ENCODE measurements at regions not wholly inside any gene's neighbourhood (a gene's known extent, or its start where the extent isn't known, plus 50 kb on each side); places are given as distances from the start of the nearest gene placed in this dataset.
A peak's percentile ranks its signal among the peaks of the same experiment; 100 is the strongest.

DNA sequence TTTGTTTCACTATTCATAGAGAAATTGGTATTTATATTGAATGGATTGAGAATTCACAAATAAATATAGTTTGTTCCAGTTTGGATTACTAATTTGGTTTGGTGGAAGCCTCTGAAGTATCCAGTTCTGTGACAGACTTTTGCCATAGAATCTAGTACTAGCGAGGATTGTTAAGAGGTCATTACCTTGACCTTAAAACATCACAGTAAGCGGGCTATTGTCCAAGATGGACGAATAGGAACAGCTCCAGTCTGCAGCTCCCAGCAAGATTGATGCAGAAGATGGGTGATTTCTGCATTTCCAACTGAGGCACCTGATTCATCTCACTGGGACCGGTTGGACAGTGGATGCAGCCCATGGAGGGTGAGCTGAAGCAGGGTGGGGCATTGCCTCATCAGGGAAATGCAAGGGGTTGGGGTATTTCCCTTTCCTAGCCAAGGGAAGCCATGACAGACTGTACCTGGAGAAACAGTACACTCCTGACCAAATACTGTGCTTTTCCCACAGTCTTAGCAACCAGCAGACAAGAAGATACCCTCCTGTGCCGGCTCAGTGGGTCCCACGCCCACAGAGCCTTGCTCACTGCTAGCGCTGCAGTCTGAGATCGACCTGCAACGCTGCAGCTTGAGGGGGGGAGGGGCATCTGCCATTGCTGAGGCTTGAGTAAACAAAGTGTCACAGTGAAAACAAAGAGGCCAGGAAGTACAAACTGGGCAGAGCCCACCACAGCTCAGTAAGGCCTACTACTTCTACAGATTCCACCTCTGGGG is 66.4 kb upstream of the NEDD9 start:
- Histone ChIP-seq H3K4me1 (peaks cover 3 to 22% (median 15%) of the 10 kb centered on the region in 4 donors), H3K36me3 (no peaks in the 10 kb centered on the region), H3K27ac (no peak overlapping the region), H3K27me3 (no peaks in the 10 kb centered on the region), H3K4me3 (no peak overlapping the region), H3K9me3 (no peaks in the 10 kb centered on the region)
- peak; percentile 49 to 81 for DNase-seq
- intact Hi-C loops (cut with DNase I; ENCODE audit: low total_unique reads) = no loop called here
- WGBS, 5 donors = 42 to 71% (median 55%) methylated on average over 5 to 9 of the region's 9 CpGs
- peak in 1 of 3 donors; percentile 20 for TF ChIP-seq POLR2AphosphoS5 (IDR thresholded peaks at IDR 0.05)
- TF ChIP-seq, protein P1, sequence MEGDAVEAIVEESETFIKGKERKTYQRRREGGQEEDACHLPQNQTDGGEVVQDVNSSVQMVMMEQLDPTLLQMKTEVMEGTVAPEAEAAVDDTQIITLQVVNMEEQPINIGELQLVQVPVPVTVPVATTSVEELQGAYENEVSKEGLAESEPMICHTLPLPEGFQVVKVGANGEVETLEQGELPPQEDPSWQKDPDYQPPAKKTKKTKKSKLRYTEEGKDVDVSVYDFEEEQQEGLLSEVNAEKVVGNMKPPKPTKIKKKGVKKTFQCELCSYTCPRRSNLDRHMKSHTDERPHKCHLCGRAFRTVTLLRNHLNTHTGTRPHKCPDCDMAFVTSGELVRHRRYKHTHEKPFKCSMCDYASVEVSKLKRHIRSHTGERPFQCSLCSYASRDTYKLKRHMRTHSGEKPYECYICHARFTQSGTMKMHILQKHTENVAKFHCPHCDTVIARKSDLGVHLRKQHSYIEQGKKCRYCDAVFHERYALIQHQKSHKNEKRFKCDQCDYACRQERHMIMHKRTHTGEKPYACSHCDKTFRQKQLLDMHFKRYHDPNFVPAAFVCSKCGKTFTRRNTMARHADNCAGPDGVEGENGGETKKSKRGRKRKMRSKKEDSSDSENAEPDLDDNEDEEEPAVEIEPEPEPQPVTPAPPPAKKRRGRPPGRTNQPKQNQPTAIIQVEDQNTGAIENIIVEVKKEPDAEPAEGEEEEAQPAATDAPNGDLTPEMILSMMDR (IDR thresholded peaks at IDR 0.05) = no peak

DNA sequence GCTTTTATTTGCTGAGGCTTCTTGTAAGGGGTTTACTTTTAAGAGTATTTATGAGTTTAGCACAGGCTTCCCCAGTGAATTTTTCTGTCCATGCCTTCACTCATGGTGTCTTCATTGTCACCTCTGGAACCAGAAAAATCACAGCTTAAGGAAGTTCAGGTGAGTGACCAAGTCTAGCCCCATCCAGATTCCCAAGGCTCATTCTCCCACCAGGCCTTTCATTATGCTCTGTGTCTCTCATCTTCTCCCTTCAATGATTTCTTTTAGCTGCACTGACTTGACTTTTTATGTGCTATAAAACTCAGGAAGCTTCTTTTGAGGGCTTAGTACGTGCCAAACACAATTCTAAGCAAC is 64.9 kb upstream of the NEDD9 start:
- intact Hi-C loops (cut with DNase I; ENCODE audit: low total_unique reads) = no loop called here
- Histone ChIP-seq H3K4me3 (no peak overlapping the region), H3K27ac (no peak overlapping the region), H3K36me3 (no peaks in the 10 kb centered on the region), H3K27me3 (no peaks in the 10 kb centered on the region), H3K4me1 (peaks cover 3 to 22% (median 15%) of the 10 kb centered on the region in 4 donors), H3K9me3 (no peaks in the 10 kb centered on the region)
- no peak for DNase-seq
- 57 to 70% (median 67%) methylated on average over 1 of the region's 1 CpG for WGBS, 5 donors
- TF ChIP-seq POLR2AphosphoS5 (IDR thresholded peaks at IDR 0.05) (no peak), POLR2A (IDR thresholded peaks at IDR 0.05) (no peak), EP300 (IDR thresholded peaks at IDR 0.05) (no peak)
- TF ChIP-seq, protein P1 (IDR thresholded peaks at IDR 0.05) = no peak

DNA sequence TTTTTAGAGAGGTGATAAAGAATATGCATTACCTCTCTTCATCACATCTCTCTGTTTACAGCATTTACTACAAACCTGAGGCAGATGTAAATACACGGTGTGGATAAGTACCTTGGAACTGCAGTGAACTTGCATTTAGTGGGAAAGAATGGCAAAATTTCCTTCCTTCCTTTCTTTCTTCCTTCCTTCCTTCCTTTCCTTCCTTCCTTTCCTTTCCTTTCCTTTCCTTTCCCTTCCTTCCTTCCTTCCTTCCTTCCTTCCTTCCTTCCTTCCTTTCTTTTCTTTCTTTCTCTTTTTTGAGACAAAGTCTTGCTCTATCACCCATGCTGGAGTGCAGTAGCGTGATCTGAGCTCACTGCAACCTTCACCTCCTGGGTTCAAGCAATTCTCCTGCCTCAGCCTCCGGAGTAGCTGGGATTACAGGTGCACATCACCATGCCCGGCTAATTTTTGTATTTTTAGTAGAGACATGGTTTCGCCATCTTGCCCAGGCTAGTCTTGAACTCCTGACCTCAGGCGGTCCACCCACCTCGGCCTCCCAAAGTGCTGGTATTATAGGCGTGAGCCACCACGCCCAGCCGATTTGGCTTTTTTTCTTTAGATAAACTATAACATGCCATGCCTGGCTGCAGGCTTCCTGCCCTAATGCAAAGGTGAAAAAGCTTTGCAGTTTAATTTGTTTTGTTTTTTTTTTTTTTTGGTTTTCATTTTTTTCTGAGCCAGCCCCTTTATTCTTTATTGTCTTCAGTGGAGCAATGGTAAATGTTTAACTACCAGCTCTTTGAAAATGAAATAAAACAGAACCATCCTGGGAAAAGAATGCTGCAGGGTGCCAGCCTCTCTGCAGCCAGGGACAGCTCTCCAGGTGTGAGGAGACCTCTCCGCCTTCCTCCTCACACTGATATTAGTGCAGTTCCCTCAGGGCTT is 64.2 kb upstream of the NEDD9 start:
- no peaks in the 10 kb centered on the region for H3K9me3 ChIP-seq
- no peaks in the 10 kb centered on the region for H3K27me3 ChIP-seq
- no peak for DNase-seq
- H3K4me1 ChIP-seq = peaks cover 3 to 25% (median 15%) of the 10 kb centered on the region in 4 donors
- TF ChIP-seq, protein P1 (IDR thresholded peaks at IDR 0.05) = no peak
- TF ChIP-seq EP300 (IDR thresholded peaks at IDR 0.05) = no peak
- no peak for TF ChIP-seq POLR2AphosphoS5 (IDR thresholded peaks at IDR 0.05)
- intact Hi-C loops (cut with DNase I; ENCODE audit: low total_unique reads) = no loop called here
- 61 to 75% (median 68%) methylated on average over 11 of the region's 11 CpGs for WGBS, 5 donors
- H3K4me3 ChIP-seq = no peak overlapping the region
- H3K36me3 ChIP-seq = no peaks in the 10 kb centered on the region
- no peak overlapping the region for H3K27ac ChIP-seq

DNA sequence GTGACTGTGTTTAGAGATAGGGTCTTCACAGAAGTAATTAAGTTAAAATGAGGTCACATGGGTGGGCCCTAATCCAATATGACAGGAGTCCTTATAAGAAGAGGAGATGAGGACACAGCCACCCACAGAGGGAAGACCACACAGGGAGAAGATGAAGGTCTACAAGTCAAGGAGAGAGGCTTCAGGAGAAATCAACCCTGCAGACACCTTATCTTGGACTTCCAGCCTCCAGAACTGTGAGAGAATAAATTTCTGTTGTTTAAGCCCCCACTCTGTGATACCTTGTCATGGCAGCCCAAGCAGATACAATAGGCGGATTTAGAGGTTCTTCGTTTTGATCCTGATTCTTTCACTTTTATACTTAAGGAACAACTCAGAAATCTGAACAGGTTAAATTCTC is 63.5 kb upstream of the NEDD9 start:
- no peak overlapping the region for H3K4me3 ChIP-seq
- no peaks in the 10 kb centered on the region for H3K27me3 ChIP-seq
- WGBS, 5 donors = 93 to 99% (median 97%) methylated on average over 2 of the region's 2 CpGs
- no peaks in the 10 kb centered on the region for H3K36me3 ChIP-seq
- no peak overlapping the region for H3K27ac ChIP-seq
- TF ChIP-seq EP300 (IDR thresholded peaks at IDR 0.05) = no peak
- no peak for TF ChIP-seq POLR2A (IDR thresholded peaks at IDR 0.05)
- no peak for TF ChIP-seq POLR2AphosphoS5 (IDR thresholded peaks at IDR 0.05)
- TF ChIP-seq, protein P1 (IDR thresholded peaks at IDR 0.05) = no peak
- H3K4me1 ChIP-seq = peaks cover 3 to 25% (median 15%) of the 10 kb centered on the region in 4 donors
- DNase-seq = no peak
- intact Hi-C loops (cut with DNase I; ENCODE audit: low total_unique reads) = no loop called here
- no peaks in the 10 kb centered on the region for H3K9me3 ChIP-seq

Data from stomach (tissue), 8 donors.